ENCODE measurements at regions not wholly inside any gene's neighbourhood (a gene's known extent, or its start where the extent isn't known, plus 50 kb on each side); places are given as distances from the start of the nearest gene placed in this dataset.

- TF ChIP-seq SMAD3 (CRISPR knock-in tag; IDR thresholded peaks at IDR 0.05) (no peak), BCLAF1 (IDR thresholded peaks at IDR 0.05) (no peak), IKZF1 (IDR thresholded peaks at IDR 0.05) (no peak), CHD2 (IDR thresholded peaks at IDR 0.05; ENCODE audit: low read depth, low read length) (no peak), FOXJ3 (CRISPR knock-in tag; IDR thresholded peaks at IDR 0.05; ENCODE audit: borderline replicate concordance) (no peak), NFYB (CRISPR knock-in tag; IDR thresholded peaks at IDR 0.05) (no peak), ZBTB20 (CRISPR knock-in tag; IDR thresholded peaks at IDR 0.05; ENCODE audit: borderline replicate concordance, low read depth) (no peak), ZNF549 (CRISPR knock-in tag; IDR thresholded peaks at IDR 0.05) (no peak), ZNF138 (CRISPR knock-in tag; IDR thresholded peaks at IDR 0.05; ENCODE audit: low read depth) (no peak)
Measured at GRCh38 chr2:57432528-57432927, 614.1 kb upstream of the VRK2 start.
